Retina (tissue), 1 donor: ENCODE measurements at regions not wholly inside any gene's neighbourhood (a gene's known extent, or its start where the extent isn't known, plus 50 kb on each side); places are given as distances from the start of the nearest gene placed in this dataset.
A peak's percentile ranks its signal among the peaks of the same experiment; 100 is the strongest.
"Not testable (repeated sequence)": the region's sequence is repeated elsewhere in the genome, so short reads cannot be mapped to it uniquely, and the experiment has no call there.

Experiments
- DNase-seq: peaks from one replicate; pipeline ENCODE4 v3.0.0-alpha.2; 2016

- not testable (repeated sequence) for DNase-seq
Measured at GRCh38 chr16:72729552-72729951, 318.4 kb downstream of the ZFHX3 start.

GRCh38 chr16:72728516-72728915 is 319.4 kb downstream of the ZFHX3 start:
- DNase-seq, result no peak

GRCh38 chr16:72727565-72727964 is 320.4 kb downstream of the ZFHX3 start:
- DNase-seq, result no peak

GRCh38 chr16:72725643-72726042 is 322.3 kb downstream of the ZFHX3 start:
- DNase-seq, result no peak

GRCh38 chr16:72723781-72724180 is 324.1 kb downstream of the ZFHX3 start:
- DNase-seq, result peak; percentile 35

- DNase-seq, result peak; percentile 79
Measured at GRCh38 chr16:72722552-72722951, 325.4 kb downstream of the ZFHX3 start.

- DNase-seq, result no peak
Measured at GRCh38 chr16:72721981-72722380, 325.9 kb downstream of the ZFHX3 start.

- no peak for DNase-seq
Measured at GRCh38 chr16:72715267-72715666, 332.7 kb downstream of the ZFHX3 start.

GRCh38 chr16:72711823-72712222 is 336.1 kb downstream of the ZFHX3 start:
- DNase-seq, result no peak

GRCh38 chr16:72705801-72706200 is 342.1 kb downstream of the ZFHX3 start:
- DNase-seq, result peak; percentile 36

- DNase-seq, result no peak
Measured at GRCh38 chr16:72704746-72705372, 343.1 kb downstream of the ZFHX3 start.

GRCh38 chr16:72689851-72690250 is 358.1 kb downstream of the ZFHX3 start:
- no peak for DNase-seq

GRCh38 chr16:72680732-72681131 is 367.2 kb downstream of the ZFHX3 start:
- DNase-seq, result no peak

GRCh38 chr16:72679856-72680255 is 368.1 kb downstream of the ZFHX3 start:
- DNase-seq, result no peak

GRCh38 chr16:72677662-72678447 is 370.1 kb downstream of the ZFHX3 start:
- DNase-seq, result no peak

- DNase-seq, result no peak
Measured at GRCh38 chr16:72673118-72673517, 374.8 kb downstream of the ZFHX3 start.

GRCh38 chr16:72666267-72666666 is 381.7 kb downstream of the ZFHX3 start:
- peak; percentile 6 for DNase-seq

GRCh38 chr16:72665701-72666100 is 382.2 kb downstream of the ZFHX3 start:
- no peak for DNase-seq

GRCh38 chr16:72664509-72665408 is 383.2 kb downstream of the ZFHX3 start:
- DNase-seq, result peak; percentile 96

GRCh38 chr16:72664056-72664508 is 383.8 kb downstream of the ZFHX3 start:
- DNase-seq, result no peak

- DNase-seq, result no peak
Measured at GRCh38 chr16:72658888-72659717, 388.8 kb downstream of the ZFHX3 start.

GRCh38 chr16:72657791-72658190 is 390.1 kb downstream of the ZFHX3 start:
- no peak for DNase-seq
